ENCODE measurements at regions not wholly inside any gene's neighbourhood (a gene's known extent, or its start where the extent isn't known, plus 50 kb on each side); places are given as distances from the start of the nearest gene placed in this dataset.

GRCh38 chr1:230589951-230590350 lies 52.3 kb upstream of the COG2 start:
- TF ChIP-seq CTCF (IDR thresholded peaks at IDR 0.05; ENCODE audit: poor library complexity, severe bottlenecking): no peak
- no peak for TF ChIP-seq TAF1 (IDR thresholded peaks at IDR 0.05; ENCODE audit: low read depth)
- no peak for TF ChIP-seq EZH2 (IDR thresholded peaks at IDR 0.05; ENCODE audit: borderline replicate concordance, insufficient read depth, low read length, poor library complexity, severe bottlenecking)
- no peak for TF ChIP-seq POLR2AphosphoS5 (IDR thresholded peaks at IDR 0.05)
- TF ChIP-seq RAD21 (conservative IDR thresholded peaks at IDR 0.05): no peak
